Lower leg skin (tissue), 4 donors: ENCODE measurements at regions not wholly inside any gene's neighbourhood (a gene's known extent, or its start where the extent isn't known, plus 50 kb on each side); places are given as distances from the start of the nearest gene placed in this dataset.
A peak's percentile ranks its signal among the peaks of the same experiment; 100 is the strongest.

Experiments used
- DNase-seq, 2 donors: peaks; one replicate each; pipeline ENCODE4 v3.0.0-alpha.2; 2019; ENCODE audit warnings: low spot score in 2 of 2
- H3K4me3 ChIP-seq: fragments of 200-600 bp; sonication (generic); 2 replicates; pipeline ENCODE4 v1.5.1; 2017; ENCODE audit warnings: mild to moderate bottlenecking, low read depth; ENCODE audit not compliant: poor library complexity, severe bottlenecking
- POLR2A ChIP-seq, 2 donors: fragments of 450-650 bp; IDR thresholded peaks; one replicate each; pipeline ENCODE4 v1.6.1; 2016 to 2017; ENCODE audit warnings: antibody characterized with exemption in 2 of 2, mild to moderate bottlenecking in 1 of 2, moderate library complexity in 1 of 2
- whole genome bisulfite sequencing, 2 donors: methylation state at CpG; one replicate each; pipeline ENCODE4 v1.1.5; 2018; 5-methylcytosine and 5-hydroxymethylcytosine counted together
- intact Hi-C: fragments of 100-400 bp; cut with DNase I; formaldehyde crosslinking; loops from one replicate; pipeline ENCODE4 v1.15.0; 2023; ENCODE audit warnings: low total_unique reads
- TF ChIP-seq, protein P1 (sequence below), 3 donors: fragments of 450-650 bp; IDR thresholded peaks; one replicate each; pipeline ENCODE4 v1.5.1; 2016; ENCODE audit warnings: antibody characterized with exemption in 3 of 3, mild to moderate bottlenecking in 3 of 3, moderate library complexity in 2 of 3

DNA sequence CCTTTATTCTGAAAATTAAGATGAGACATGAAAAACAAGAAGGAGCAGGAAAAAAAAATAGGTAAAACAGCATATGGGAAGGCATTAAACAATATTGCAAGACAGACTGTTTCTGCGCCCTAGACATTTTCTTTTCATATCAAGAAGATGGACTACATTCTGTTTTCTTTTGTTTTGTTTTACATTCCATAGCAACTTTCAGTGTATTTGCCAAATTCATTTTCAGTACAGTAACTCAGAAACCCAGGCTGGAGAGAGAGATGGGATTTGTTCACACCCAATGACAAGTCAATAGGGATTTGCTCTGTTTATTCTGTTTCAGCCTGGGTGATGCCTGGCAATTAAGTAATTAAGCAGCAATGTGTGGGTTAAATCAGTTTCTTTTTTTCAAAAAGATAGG lies 892.8 kb upstream of the DIAPH2 start:
- no peak for DNase-seq

GRCh38 chrX:95797344-95797743 lies 887.3 kb upstream of the DIAPH2 start:
- TF ChIP-seq, protein P1, sequence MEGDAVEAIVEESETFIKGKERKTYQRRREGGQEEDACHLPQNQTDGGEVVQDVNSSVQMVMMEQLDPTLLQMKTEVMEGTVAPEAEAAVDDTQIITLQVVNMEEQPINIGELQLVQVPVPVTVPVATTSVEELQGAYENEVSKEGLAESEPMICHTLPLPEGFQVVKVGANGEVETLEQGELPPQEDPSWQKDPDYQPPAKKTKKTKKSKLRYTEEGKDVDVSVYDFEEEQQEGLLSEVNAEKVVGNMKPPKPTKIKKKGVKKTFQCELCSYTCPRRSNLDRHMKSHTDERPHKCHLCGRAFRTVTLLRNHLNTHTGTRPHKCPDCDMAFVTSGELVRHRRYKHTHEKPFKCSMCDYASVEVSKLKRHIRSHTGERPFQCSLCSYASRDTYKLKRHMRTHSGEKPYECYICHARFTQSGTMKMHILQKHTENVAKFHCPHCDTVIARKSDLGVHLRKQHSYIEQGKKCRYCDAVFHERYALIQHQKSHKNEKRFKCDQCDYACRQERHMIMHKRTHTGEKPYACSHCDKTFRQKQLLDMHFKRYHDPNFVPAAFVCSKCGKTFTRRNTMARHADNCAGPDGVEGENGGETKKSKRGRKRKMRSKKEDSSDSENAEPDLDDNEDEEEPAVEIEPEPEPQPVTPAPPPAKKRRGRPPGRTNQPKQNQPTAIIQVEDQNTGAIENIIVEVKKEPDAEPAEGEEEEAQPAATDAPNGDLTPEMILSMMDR (IDR thresholded peaks at IDR 0.05) = no peak
- TF ChIP-seq POLR2A (IDR thresholded peaks at IDR 0.05) = no peak
- 40 to 60% methylated on average over 1 of the region's 1 CpG for WGBS, 2 donors
- no peak for DNase-seq
- H3K4me3 ChIP-seq = no peak overlapping the region
- intact Hi-C loops = no loop called here

More for the DNA sequence above, 892.8 kb upstream of the DIAPH2 start:
- intact Hi-C loops = no loop called here
- TF ChIP-seq POLR2A (IDR thresholded peaks at IDR 0.05) = no peak
- TF ChIP-seq, protein P1 (IDR thresholded peaks at IDR 0.05) = no peak
- H3K4me3 ChIP-seq = no peak overlapping the region
- 48 to 80% methylated on average over 1 of the region's 1 CpG for WGBS, 2 donors

DNA sequence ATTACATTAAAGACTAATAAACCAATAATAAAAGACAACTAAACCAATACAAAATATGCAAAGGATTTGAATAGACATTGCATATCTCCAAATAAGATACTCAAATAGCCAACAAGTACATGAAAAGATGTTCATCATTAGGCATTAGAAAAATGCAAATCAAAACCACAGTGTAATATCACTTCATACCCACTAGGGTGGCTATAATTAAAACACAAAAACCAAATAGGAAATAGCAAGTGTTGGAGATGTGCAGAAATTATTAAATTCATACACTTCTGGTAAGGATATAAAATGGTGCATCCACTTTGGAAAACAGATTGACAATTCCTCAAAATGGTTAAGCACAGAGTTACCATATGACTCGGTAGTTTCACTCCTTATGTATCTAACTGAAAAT lies 860.8 kb upstream of the DIAPH2 start:
- TF ChIP-seq, protein P1 (IDR thresholded peaks at IDR 0.05) = no peak
- TF ChIP-seq POLR2A (IDR thresholded peaks at IDR 0.05) = no peak
- no peak for DNase-seq
- WGBS, 2 donors = 86% methylated on average over 1 of the region's 1 CpG
- H3K4me3 ChIP-seq = no peak overlapping the region
- intact Hi-C loops = no loop called here

DNA sequence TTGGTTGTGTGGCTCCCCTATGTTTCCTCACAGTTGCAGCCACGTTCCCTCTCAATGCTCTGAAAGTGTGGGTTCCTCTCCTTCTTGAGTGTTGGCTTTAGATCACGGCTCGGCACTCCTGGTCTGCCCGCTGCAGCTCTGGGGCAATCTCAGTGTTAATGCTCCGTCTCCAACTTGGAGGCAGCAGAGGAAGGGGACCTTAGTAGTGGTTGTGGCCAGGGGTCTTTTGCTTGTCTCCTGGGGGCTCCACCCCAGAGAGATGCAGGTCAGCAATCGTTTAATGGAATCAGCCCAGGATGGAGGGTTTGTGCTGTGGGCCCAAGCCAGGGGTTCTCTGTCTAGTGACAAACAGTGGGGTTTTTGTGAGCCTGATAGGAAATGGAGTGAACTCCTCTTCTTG lies 849.4 kb upstream of the DIAPH2 start:
- peak in 1 of 2 donors; percentile 62 for DNase-seq
- intact Hi-C loops = no loop called here
- TF ChIP-seq, protein P1 (IDR thresholded peaks at IDR 0.05) = no peak
- no peak for TF ChIP-seq POLR2A (IDR thresholded peaks at IDR 0.05)
- no peak overlapping the region for H3K4me3 ChIP-seq
- 89 to 93% methylated on average over 6 of the region's 6 CpGs for WGBS, 2 donors

GRCh38 chrX:95836517-95836916 lies 848.1 kb upstream of the DIAPH2 start:
- DNase-seq = peak in 1 of 2 donors; percentile 70
- WGBS, 2 donors = 100% methylated on average over 1 of the region's 1 CpG; no CpG with 5 or more reads in 1 of the 2 donors
- TF ChIP-seq POLR2A (IDR thresholded peaks at IDR 0.05) = no peak
- TF ChIP-seq, protein P1 (IDR thresholded peaks at IDR 0.05) = no peak
- no peak overlapping the region for H3K4me3 ChIP-seq
- intact Hi-C loops = no loop called here

GRCh38 chrX:95841863-95842262 lies 842.8 kb upstream of the DIAPH2 start:
- DNase-seq = no peak
- TF ChIP-seq, protein P1 (IDR thresholded peaks at IDR 0.05) = no peak
- TF ChIP-seq POLR2A (IDR thresholded peaks at IDR 0.05) = no peak
- H3K4me3 ChIP-seq = no peak overlapping the region
- intact Hi-C loops = no loop called here
